ENCODE measurements at regions not wholly inside any gene's neighbourhood (a gene's known extent, or its start where the extent isn't known, plus 50 kb on each side); places are given as distances from the start of the nearest gene placed in this dataset.

- no peak for DNase-seq (ENCODE audit: low spot score)
Observed at GRCh38 chr2:118321432-118322105, 233.3 kb downstream of the INSIG2 start.

GRCh38 chr2:118320658-118321057, 232.4 kb downstream of the INSIG2 start:
- no peak for DNase-seq (ENCODE audit: low spot score)

GRCh38 chr2:118320196-118320595, 231.9 kb downstream of the INSIG2 start:
- DNase-seq (ENCODE audit: low spot score), result no peak

GRCh38 chr2:118319271-118319684, 231.0 kb downstream of the INSIG2 start:
- no peak for DNase-seq (ENCODE audit: low spot score)

- DNase-seq (ENCODE audit: low spot score), result no peak
Observed at GRCh38 chr2:118315606-118316005, 227.3 kb downstream of the INSIG2 start.

GRCh38 chr2:118312969-118313756, 224.9 kb downstream of the INSIG2 start:
- DNase-seq (ENCODE audit: low spot score), result no peak

- DNase-seq (ENCODE audit: low spot score), result no peak
Observed at GRCh38 chr2:118310681-118311429, 222.6 kb downstream of the INSIG2 start.

GRCh38 chr2:118309946-118310680, 221.8 kb downstream of the INSIG2 start:
- DNase-seq (ENCODE audit: low spot score), result peak; percentile 47

GRCh38 chr2:118309257-118309945, 221.1 kb downstream of the INSIG2 start:
- no peak for DNase-seq (ENCODE audit: low spot score)

GRCh38 chr2:118307864-118308263, 219.6 kb downstream of the INSIG2 start:
- DNase-seq (ENCODE audit: low spot score), result no peak

- DNase-seq (ENCODE audit: low spot score), result no peak
Observed at GRCh38 chr2:118301248-118301647, 213.0 kb downstream of the INSIG2 start.

GRCh38 chr2:118300832-118301231, 212.6 kb downstream of the INSIG2 start:
- DNase-seq (ENCODE audit: low spot score), result no peak

- no peak for DNase-seq (ENCODE audit: low spot score)
Observed at GRCh38 chr2:118296663-118297062, 208.4 kb downstream of the INSIG2 start.

- no peak for DNase-seq (ENCODE audit: low spot score)
Observed at GRCh38 chr2:118295592-118296390, 207.5 kb downstream of the INSIG2 start.

- no peak for DNase-seq (ENCODE audit: low spot score)
Observed at GRCh38 chr2:118294063-118294462, 205.8 kb downstream of the INSIG2 start.

- no peak for DNase-seq (ENCODE audit: low spot score)
Observed at GRCh38 chr2:118292991-118293390, 204.7 kb downstream of the INSIG2 start.

GRCh38 chr2:118291251-118291880, 203.1 kb downstream of the INSIG2 start:
- no peak for DNase-seq (ENCODE audit: low spot score)

GRCh38 chr2:118290411-118291250, 202.4 kb downstream of the INSIG2 start:
- DNase-seq (ENCODE audit: low spot score), result no peak

GRCh38 chr2:118279005-118279404, 190.7 kb downstream of the INSIG2 start:
- DNase-seq (ENCODE audit: low spot score), result no peak
